AG10803 (cell line): ENCODE measurements at regions not wholly inside any gene's neighbourhood (a gene's known extent, or its start where the extent isn't known, plus 50 kb on each side); places are given as distances from the start of the nearest gene placed in this dataset.

ENCODE experiments used
- DNase-seq: peaks from one replicate; pipeline ENCODE4 v3.0.0; 2010; ENCODE audit warnings: low read depth
- H3K4me3 ChIP-seq: 2 replicates; pipeline ENCODE4 v1.5.1; 2011; ENCODE audit warnings: mild to moderate bottlenecking, low read length, control low read depth
- TF ChIP-seq, protein P1 (sequence below): conservative IDR thresholded peaks from 2 replicates; pipeline ENCODE4 v1.5.1; 2011; ENCODE audit warnings: mild to moderate bottlenecking, low read length, control low read depth, inconsistent platforms

DNA sequence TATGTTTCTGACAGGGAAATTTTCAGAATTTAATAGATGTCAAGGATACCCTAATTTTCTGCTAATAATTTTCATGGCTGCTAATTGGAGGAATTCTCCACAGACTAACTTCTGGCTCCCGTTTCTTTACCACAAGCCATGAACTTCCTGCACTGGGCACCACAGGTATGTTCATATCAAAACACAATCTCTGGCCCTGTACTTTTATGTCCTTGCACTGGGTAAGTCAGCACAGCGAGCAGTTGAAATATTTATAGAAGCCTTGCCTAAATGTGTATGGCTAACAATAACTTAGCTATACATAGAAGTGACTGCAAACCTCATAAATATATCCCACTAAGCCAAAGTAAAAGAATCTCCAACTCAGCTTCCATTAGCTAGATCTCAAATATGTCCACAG lies 246.9 kb downstream of the ZIC1 start:
- no peak overlapping the region for H3K4me3 ChIP-seq
- TF ChIP-seq, protein P1, sequence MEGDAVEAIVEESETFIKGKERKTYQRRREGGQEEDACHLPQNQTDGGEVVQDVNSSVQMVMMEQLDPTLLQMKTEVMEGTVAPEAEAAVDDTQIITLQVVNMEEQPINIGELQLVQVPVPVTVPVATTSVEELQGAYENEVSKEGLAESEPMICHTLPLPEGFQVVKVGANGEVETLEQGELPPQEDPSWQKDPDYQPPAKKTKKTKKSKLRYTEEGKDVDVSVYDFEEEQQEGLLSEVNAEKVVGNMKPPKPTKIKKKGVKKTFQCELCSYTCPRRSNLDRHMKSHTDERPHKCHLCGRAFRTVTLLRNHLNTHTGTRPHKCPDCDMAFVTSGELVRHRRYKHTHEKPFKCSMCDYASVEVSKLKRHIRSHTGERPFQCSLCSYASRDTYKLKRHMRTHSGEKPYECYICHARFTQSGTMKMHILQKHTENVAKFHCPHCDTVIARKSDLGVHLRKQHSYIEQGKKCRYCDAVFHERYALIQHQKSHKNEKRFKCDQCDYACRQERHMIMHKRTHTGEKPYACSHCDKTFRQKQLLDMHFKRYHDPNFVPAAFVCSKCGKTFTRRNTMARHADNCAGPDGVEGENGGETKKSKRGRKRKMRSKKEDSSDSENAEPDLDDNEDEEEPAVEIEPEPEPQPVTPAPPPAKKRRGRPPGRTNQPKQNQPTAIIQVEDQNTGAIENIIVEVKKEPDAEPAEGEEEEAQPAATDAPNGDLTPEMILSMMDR, result no peak
- DNase-seq, result peak; percentile 23

DNA sequence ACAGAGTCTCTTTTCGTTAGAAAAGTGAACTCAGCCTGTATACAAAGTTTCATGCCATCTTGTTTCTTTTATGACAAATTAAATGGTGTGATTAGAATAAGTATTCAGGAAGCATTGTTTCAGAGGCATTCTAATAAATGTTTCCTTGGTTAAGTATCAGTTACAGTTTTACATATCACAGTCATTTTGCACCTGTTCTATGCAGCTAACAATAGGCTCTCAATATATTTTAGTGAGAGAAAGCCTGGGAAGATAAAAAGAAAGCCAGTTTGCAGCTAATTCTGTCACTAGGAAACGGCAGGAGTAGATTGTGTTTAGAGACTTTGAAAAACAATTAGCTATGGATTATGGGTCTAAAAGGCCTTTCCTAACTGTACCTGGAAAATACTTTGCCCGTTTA lies 252.8 kb downstream of the ZIC1 start:
- H3K4me3 ChIP-seq, result no peak overlapping the region
- TF ChIP-seq, protein P1, result no peak
- no peak for DNase-seq

DNA sequence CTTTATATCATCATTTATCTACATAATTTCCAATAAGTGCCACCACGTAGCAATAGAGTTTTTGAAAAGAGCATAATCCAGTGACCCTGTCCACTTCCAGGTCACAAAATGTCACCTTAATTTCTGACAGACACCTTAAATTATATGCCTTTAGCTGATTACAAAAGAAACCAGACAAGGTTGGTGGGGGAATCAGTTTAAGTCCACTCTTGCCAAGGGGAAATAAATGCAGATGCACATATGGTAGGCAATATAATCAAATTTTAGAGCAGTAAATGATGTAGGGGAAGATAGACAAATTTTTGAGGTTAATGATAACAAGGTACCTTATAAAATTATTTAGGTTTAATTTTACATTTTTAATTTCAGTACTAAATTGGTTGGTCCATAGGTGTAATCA lies 253.5 kb downstream of the ZIC1 start:
- TF ChIP-seq, protein P1, result no peak
- DNase-seq, result no peak

DNA sequence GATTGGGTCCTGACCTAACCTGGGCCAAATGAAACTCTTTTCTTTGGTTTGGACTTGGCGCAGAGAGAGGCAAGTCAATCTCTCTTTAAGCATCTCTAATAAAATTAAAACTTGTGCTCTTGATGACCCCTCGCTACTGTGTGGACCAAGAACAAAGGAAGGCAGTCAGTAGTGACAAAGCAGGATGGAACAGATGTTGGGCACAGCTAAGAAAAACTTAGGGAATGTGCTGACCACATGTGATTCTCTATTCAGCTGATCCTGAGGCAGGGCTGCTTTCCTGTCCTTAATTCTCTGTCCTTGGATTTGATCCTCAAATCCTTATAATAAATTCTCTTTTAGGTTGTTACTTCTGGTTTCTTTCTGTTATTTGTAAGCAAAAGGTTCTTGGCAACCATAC lies 259.9 kb downstream of the ZIC1 start:
- TF ChIP-seq, protein P1, result no peak
- DNase-seq, result peak; percentile 2
- no peak overlapping the region for H3K4me3 ChIP-seq

More for the DNA sequence above, 253.5 kb downstream of the ZIC1 start:
- H3K4me3 ChIP-seq, result no peak overlapping the region

DNA sequence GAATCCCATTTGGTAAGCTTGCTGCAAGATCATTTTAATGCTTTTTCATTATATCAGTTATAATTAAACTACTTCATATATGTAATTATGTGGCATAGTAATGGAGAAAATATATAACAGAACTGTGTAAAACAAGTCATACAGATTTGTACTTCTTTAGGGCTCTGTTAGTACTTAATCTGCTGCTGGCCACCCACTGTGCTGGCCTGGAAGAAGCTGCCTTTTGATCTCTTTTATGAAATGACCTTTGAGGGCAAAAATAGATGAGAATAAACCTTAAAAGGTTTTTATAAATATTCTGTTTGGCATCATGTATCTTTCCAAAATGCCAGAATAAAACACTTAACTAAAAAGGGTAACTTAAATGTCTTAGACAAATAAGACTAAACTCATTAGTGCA lies 262.9 kb downstream of the ZIC1 start:
- TF ChIP-seq, protein P1, result no peak
- no peak overlapping the region for H3K4me3 ChIP-seq
- no peak for DNase-seq

DNA sequence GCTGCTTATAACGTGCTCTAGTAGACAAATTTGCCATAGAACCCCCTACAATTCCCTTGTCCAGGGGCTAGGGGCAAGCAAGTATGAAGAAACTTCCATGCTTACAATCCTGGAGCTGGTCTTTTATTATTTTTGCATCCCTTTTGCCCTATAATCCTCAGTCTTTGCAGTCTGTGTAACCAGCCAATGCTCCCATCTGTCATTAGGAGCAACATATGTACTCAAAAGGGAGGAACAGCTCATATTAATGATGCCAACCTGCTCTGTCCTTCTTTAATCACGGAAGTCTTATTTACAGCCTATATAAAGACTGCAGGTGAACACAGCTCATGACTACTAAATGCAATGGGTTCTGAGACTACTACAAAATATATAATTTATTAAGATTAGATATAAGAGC lies 263.3 kb downstream of the ZIC1 start:
- DNase-seq, result no peak
- TF ChIP-seq, protein P1, result no peak
- H3K4me3 ChIP-seq, result no peak overlapping the region

DNA sequence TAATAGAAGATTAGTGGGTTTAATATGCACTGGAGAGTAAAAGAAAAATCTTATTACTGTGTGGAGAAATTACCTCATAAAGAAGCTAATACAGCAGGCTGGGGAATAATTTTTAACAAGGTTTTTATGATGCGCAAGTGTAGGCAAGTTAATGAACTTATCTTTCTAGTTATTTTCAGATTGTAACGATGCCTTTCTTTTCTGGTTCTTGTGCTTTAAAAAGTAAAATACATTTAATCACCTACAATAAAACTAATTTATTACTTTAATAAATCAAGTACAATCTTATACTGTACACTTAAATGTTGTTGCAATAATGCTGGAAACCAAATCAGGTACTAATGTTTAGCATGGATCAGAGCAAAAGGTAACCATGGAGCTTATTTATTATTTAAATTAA lies 266.6 kb downstream of the ZIC1 start:
- DNase-seq, result no peak
- no peak overlapping the region for H3K4me3 ChIP-seq
- TF ChIP-seq, protein P1, result no peak
